Choroid plexus epithelial cell (primary cell): ENCODE measurements at regions not wholly inside any gene's neighbourhood (a gene's known extent, or its start where the extent isn't known, plus 50 kb on each side); places are given as distances from the start of the nearest gene placed in this dataset.
"Not testable (repeated sequence)": the region's sequence is repeated elsewhere in the genome, so short reads cannot be mapped to it uniquely, and the experiment has no call there.

ENCODE experiments used
- DNase-seq: peaks from one replicate; pipeline ENCODE4 v3.0.0-alpha.2; 2010; ENCODE audit warnings: low read depth
- H3K4me3 ChIP-seq: 2 replicates; pipeline ENCODE4 v1.5.1; 2011; ENCODE audit warnings: low read depth, mild to moderate bottlenecking, control low read depth, low read length, moderate library complexity
- TF ChIP-seq, protein P1 (sequence below): conservative IDR thresholded peaks from 2 replicates; pipeline ENCODE4 v1.5.1; 2011; ENCODE audit warnings: low read depth, mild to moderate bottlenecking, control low read depth, inconsistent platforms, low read length, moderate library complexity

DNA sequence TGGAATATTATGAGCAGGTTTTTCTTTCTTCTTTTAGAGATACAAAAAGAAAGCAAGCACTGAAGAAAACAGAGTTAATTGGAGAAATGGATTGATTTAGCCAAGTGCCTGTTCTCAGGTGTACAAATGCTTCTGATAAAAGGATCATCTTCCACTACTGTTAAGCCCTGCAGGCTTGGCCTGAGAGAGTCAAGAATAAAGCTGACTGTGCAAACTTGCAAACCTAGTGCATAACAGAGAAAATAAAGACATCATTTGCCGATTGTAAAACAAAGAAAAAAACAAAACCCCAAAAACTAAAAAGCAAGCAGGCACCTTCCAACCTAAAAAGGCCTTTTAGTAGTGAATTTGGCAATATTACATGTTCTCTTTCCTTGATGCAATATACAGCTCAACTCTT is 78.0 kb upstream of the CCDC80 start:
- no peak overlapping the region for H3K4me3 ChIP-seq
- DNase-seq, result no peak
- TF ChIP-seq, protein P1, sequence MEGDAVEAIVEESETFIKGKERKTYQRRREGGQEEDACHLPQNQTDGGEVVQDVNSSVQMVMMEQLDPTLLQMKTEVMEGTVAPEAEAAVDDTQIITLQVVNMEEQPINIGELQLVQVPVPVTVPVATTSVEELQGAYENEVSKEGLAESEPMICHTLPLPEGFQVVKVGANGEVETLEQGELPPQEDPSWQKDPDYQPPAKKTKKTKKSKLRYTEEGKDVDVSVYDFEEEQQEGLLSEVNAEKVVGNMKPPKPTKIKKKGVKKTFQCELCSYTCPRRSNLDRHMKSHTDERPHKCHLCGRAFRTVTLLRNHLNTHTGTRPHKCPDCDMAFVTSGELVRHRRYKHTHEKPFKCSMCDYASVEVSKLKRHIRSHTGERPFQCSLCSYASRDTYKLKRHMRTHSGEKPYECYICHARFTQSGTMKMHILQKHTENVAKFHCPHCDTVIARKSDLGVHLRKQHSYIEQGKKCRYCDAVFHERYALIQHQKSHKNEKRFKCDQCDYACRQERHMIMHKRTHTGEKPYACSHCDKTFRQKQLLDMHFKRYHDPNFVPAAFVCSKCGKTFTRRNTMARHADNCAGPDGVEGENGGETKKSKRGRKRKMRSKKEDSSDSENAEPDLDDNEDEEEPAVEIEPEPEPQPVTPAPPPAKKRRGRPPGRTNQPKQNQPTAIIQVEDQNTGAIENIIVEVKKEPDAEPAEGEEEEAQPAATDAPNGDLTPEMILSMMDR, result no peak

DNA sequence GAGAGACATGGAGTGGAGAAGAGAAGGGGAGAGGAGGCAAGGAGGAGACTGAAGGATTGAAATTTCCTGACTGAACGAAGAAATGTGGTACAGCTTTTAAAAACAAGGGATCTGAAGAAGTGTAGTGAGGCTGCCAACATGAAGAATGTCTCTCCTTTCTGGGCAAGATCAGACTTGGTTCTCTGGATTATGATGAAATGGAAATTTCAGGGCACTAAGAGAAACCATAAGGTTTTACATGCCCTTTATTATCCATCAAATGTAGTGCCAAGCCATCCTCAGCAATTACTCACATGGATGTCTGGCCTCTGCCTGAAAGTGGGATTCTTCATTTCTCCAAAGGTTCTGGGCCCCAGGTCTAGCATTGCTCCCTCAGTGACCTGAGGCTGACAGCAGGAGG is 77.6 kb upstream of the CCDC80 start:
- no peak overlapping the region for H3K4me3 ChIP-seq

DNA sequence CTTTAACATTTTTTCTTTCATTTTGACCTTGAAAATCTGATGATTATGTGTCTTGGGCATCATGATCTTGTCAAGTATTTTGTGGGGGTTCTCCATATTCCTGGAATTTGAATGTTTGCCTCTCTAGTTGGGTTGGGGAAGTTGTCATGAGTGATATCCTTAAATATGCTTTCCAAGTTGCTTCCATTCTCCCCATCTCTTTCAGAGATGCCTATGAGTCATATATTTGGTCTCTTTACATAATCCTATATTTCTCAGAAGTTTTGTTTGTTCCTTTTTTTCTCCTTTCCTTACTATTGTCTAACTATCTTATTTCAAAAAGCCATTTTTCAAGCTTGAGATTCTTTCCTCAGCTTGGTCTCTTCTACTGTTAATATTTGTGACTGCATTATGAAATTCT is 69.0 kb upstream of the CCDC80 start:
- H3K4me3 ChIP-seq, result no peak overlapping the region
- no peak for DNase-seq
- TF ChIP-seq, protein P1, result no peak

More for the DNA sequence above, 77.6 kb upstream of the CCDC80 start:
- no peak for DNase-seq
- TF ChIP-seq, protein P1, result no peak

DNA sequence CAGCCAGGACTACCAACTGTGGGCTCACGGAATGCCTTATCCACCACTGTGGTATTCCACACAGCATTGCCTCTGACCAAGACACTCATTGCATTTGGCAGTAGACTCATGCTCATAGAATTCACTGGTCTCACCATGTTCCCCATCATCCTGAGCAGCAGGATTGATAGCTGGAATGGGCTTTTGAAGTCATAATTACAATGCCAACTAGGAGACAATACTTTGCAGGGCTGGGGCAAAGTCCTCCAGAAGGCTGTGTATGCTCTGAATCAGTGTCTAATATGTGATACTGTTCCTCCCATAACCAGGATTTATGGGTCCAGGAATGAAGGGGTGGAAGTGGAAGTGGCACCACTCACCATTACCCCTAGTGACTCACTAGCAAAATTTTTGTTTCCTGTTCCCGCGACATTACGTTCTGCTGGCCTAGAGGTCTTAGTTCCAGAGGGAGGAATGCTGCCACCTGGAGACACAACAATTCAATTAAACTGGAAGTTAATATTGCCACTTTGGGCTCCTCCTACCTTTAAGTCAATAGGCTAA is 58.6 kb upstream of the CCDC80 start:
- peak; percentile 49 for DNase-seq
- TF ChIP-seq, protein P1, result peak; percentile 30
- no peak overlapping the region for H3K4me3 ChIP-seq

DNA sequence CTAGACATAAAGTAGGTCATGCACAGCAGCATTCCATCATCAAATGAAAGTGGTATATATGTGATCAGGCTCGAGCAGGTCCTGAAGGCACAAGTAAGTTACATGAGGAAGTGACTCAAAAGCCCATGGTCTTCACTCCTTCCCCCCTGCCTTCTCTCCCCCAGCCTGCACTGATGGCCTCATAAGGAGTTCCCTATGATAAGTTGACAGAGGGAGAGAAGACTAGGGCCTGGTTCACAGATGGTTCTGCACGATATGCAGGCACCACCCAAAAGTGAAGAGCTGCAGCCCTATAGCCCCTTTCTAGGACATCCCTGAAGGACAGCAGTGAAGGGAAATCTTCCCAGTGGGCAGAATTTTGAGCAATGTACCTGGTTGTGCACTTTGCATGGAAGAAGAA is 57.5 kb upstream of the CCDC80 start:
- not testable (repeated sequence) for DNase-seq, H3K4me3 ChIP-seq

DNA sequence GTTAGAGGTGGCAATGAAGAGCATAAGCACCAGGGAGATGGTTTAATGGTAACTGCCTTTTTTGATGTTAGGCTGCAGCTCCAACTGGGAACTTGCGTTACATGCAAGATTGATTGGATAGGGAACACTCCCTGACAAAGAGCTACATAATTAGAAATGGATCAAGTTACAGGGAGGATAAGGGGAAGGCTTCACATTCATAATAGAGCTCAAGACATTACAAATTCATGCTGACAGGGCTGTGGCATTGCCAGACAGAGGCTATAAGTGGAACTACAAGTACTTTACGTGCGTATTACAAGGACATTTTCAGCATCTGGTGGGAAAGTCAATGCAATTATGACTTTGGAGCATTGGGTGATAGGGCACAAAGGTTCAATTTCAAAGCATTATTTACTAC is 55.3 kb upstream of the CCDC80 start:
- H3K4me3 ChIP-seq, DNase-seq: not testable (repeated sequence)

DNA sequence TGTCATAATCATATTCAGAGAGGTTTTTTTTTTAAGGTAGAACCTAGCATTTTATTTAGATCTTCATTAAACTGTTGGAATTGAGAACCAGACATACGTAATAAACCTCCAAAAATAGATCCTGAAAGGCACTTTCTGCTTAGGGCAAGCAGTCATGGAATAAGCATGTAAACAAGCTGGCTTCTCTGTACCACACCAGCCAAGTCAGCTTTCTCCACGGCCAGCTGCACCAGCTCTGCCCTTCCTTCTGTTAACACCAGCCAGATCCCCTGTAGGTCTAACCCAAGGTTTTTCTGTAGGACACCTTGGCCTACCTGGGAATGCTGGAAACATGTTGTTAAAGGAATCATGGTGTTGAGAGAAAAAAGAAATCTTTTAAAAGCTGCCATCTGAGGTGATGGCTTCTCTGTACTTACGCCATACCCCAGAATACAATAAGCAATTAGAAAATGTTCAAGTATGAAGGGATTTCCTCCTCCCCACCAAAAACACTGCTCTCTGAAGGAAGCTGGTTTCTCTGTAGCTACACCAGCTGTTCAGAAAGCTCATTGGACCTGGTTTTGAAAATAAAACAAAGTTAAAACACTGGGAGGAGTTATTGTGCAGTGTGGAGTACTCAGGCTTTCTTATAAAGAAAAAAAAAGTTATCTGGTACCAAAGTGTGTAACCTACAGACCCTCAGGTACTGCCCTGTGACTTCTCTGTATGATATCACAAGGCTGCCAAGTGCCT is 54.6 kb upstream of the CCDC80 start:
- not testable (repeated sequence) for H3K4me3 ChIP-seq
- DNase-seq, result peak; percentile 47
- TF ChIP-seq, protein P1, result peak; percentile 32

DNA sequence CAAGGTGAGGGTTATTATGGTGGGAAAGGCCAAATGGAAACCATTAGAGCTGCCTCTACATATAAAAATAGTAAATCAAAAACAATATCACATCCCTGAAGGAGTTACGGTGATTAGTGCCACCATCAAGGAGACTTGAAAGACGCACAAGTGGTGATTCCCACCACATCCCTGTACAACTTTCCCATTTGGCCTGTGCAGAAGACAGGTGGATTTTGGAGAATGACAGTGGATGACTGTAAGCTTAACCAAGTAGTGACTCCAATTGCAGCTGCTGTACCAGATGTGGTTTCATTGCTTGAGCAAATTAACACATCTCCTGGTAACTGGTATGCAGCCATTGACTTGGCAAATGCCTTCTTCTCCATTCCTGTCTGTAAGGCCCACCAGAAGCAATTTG is 54.0 kb upstream of the CCDC80 start:
- H3K4me3 ChIP-seq, DNase-seq: not testable (repeated sequence)
